BE2C (cell line): ENCODE measurements at regions not wholly inside any gene's neighbourhood (a gene's known extent, or its start where the extent isn't known, plus 50 kb on each side); places are given as distances from the start of the nearest gene placed in this dataset.

Experiments
- DNase-seq: peaks from one replicate; pipeline ENCODE4 v3.0.0-alpha.2; 2020
- H3K27me3 ChIP-seq: fragments of 250-450 bp; sonication (Bioruptor Pico); 2 replicates; pipeline ENCODE4 v1.5.1; 2020; ENCODE audit warnings: mild to moderate bottlenecking
- H3K36me3 ChIP-seq: fragments of 250-450 bp; sonication (Bioruptor Pico); 2 replicates; pipeline ENCODE4 v1.5.1; 2020; ENCODE audit warnings: mild to moderate bottlenecking
- H3K4me1 ChIP-seq: fragments of 250-450 bp; sonication (Bioruptor Pico); 2 replicates; pipeline ENCODE4 v1.5.1; 2020
- H3K4me3 ChIP-seq: 2 replicates; pipeline ENCODE4 v1.5.1; 2011; ENCODE audit warnings: low read depth, low read length
- H3K9me3 ChIP-seq: fragments of 250-450 bp; sonication (Bioruptor Pico); 2 replicates; pipeline ENCODE4 v1.5.1; 2020
- TF ChIP-seq, protein P1 (sequence below): IDR thresholded peaks from 2 replicates; pipeline ENCODE4 v1.5.1; 2012; ENCODE audit warnings: mild to moderate bottlenecking, low read depth, low read length

DNA sequence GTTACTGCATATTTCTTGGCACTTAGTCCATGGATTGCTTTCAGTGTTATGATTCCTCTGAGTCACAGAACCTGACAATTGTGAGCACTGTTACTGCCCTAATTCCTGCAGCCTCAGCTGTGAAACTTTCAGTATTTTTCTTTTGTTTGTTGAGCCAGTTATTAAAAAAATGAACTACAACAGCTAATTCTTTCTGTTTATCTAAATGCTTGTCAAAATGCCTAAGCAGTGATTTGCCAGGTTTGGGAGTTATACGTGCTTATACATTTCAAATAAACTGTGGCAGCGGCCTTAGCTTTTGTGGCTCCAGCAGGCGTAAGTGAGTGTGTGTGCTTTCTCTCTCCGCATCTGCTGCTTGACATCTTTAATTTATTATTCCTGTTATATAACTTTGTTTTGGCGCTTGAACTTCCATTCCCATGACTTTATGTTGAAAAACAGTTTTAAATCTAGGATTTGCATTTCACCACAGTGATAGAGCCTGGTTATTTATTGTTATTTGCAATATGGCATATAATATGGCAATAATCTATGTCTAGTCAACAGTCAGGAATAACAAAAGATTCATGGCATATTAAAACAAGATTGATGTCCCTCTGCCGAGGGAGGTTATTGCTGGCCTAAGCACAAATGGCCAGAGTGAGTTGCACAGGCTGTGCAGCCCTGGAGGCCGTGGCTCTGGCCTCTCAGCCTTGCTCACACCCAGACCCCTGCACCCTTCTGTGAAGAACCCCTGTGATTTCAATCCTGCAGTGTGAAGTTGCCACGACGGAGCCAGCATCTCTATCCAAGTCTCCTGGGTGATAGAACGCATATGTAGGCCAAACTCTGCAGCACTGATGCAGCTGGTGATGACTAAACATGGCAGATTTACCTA is 303.4 kb downstream of the THBS2 start:
- H3K9me3 ChIP-seq: no peaks in the 10 kb centered on the region
- H3K4me3 ChIP-seq: no peak overlapping the region
- no peak for DNase-seq
- TF ChIP-seq, protein P1, sequence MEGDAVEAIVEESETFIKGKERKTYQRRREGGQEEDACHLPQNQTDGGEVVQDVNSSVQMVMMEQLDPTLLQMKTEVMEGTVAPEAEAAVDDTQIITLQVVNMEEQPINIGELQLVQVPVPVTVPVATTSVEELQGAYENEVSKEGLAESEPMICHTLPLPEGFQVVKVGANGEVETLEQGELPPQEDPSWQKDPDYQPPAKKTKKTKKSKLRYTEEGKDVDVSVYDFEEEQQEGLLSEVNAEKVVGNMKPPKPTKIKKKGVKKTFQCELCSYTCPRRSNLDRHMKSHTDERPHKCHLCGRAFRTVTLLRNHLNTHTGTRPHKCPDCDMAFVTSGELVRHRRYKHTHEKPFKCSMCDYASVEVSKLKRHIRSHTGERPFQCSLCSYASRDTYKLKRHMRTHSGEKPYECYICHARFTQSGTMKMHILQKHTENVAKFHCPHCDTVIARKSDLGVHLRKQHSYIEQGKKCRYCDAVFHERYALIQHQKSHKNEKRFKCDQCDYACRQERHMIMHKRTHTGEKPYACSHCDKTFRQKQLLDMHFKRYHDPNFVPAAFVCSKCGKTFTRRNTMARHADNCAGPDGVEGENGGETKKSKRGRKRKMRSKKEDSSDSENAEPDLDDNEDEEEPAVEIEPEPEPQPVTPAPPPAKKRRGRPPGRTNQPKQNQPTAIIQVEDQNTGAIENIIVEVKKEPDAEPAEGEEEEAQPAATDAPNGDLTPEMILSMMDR: no peak
- no peaks in the 10 kb centered on the region for H3K36me3 ChIP-seq
- no peaks in the 10 kb centered on the region; the same call in none of the 2 replicates for H3K27me3 ChIP-seq
- H3K4me1 ChIP-seq: no peaks in the 10 kb centered on the region

GRCh38 chr6:168948990-168949531 is 304.6 kb downstream of the THBS2 start:
- H3K36me3 ChIP-seq: no peaks in the 10 kb centered on the region
- no peaks in the 10 kb centered on the region; the same call in none of the 2 replicates for H3K27me3 ChIP-seq
- no peaks in the 10 kb centered on the region for H3K9me3 ChIP-seq
- H3K4me3 ChIP-seq: no peak overlapping the region
- DNase-seq: no peak
- H3K4me1 ChIP-seq: no peaks in the 10 kb centered on the region
- TF ChIP-seq, protein P1: no peak

DNA sequence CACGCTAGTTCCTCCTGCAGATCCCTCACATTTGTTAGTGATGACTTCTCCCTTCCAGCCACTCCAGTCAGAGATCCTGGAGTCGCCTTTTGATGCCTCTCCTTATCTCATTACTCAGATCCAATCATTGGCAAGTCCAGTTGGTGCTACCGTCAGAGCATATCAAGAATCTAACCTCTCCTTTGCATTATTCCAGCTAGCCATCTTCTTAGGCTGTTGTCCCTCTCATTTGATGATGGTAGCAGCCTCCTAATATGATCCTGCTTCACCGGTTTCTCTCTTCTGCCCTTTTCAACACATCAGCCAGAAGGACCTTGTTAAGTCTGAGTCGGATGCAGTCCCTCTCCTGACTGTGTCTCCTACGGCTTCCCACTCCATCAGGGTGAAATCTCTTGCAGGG is 305.6 kb downstream of the THBS2 start:
- TF ChIP-seq, protein P1: no peak
- no peak overlapping the region for H3K4me3 ChIP-seq
- no peak for DNase-seq
- no peaks in the 10 kb centered on the region; the same call in none of the 2 replicates for H3K27me3 ChIP-seq
- H3K4me1 ChIP-seq: no peaks in the 10 kb centered on the region
- H3K9me3 ChIP-seq: no peaks in the 10 kb centered on the region
- no peaks in the 10 kb centered on the region for H3K36me3 ChIP-seq

DNA sequence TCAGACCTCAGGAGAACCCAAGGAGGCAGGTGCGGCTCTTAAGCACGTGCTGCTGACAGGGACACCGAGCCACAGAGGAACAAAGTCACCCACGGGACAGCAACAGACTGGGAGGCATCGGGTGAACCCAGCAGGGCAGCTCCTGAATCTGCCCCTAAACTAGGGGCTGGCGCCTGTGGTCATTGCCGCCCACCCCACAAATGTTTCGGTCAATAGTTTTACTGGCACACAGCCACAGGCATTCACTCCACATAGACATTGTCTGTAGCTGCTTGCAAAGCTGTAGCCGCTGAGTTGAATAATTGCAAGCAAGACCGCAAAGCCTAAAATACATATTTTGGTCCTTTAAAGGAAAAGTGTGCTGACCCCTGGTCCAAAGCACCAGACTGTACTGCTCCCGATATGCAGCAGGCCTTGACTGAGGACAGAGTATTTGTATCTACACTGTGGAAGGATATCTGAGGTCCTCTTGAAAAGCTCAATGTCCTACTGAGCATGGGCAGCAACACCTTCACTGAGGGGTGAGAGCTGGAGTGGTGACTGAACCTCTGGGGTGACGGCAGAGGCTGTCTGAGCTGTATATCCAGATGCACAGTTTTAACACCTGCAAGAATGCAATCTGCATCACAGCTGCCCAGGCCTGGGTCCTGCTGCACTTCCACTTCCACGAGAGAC is 310.3 kb downstream of the THBS2 start:
- no peak for DNase-seq

DNA sequence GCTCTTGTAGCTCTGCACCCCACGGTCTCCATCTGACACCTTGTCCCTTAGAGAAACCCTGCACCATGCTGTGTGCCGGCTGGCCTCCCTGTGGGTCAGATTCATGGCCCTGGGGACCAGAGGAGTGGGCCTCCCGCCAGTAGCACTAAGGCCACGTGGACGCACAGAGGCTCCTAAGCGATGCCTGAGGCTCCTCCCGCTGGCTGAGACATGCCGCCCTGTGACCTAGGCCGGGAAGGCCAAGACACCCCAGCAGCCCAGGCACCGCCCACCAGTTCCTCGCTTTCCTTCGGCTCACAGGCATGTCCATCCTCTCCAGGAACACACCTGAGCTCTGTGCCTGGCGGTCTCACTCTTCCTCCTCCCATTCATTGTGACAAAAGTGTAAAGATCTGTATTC is 311.0 kb downstream of the THBS2 start:
- H3K4me3 ChIP-seq: no peak overlapping the region
- DNase-seq: no peak
- no peaks in the 10 kb centered on the region for H3K9me3 ChIP-seq
- H3K27me3 ChIP-seq: peaks cover 9% of the 10 kb centered on the region; the same call in 1 of the 2 replicates
- H3K4me1 ChIP-seq: no peaks in the 10 kb centered on the region
- TF ChIP-seq, protein P1: no peak
- no peaks in the 10 kb centered on the region for H3K36me3 ChIP-seq

More for the DNA sequence above, 310.3 kb downstream of the THBS2 start:
- H3K36me3 ChIP-seq: no peaks in the 10 kb centered on the region
- no peak overlapping the region for H3K4me3 ChIP-seq
- TF ChIP-seq, protein P1: no peak
- peaks cover 9% of the 10 kb centered on the region; the same call in 1 of the 2 replicates for H3K27me3 ChIP-seq
- no peaks in the 10 kb centered on the region for H3K9me3 ChIP-seq
- no peaks in the 10 kb centered on the region for H3K4me1 ChIP-seq
